ENCODE measurements at regions not wholly inside any gene's neighbourhood (a gene's known extent, or its start where the extent isn't known, plus 50 kb on each side); places are given as distances from the start of the nearest gene placed in this dataset.
"Not testable (repeated sequence)": the region's sequence is repeated elsewhere in the genome, so short reads cannot be mapped to it uniquely, and the experiment has no call there.

DNA sequence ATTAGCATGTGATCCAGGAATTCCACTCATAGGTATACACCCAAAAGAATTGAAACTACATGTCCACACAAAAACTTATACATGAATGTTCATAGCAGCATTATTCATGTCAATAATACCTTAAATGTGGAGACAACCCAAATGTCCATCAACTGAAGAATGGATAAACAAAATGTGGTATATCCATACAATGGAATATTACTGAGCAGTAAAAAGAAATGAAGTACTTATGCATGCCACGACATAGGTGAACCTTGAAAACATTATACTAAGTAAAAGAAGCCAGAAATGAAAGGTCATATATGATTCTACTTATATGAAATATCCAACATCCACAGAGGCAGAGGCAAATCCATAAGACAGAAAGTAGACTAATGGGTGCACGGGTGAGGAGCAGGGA lies 159.9 kb downstream of the UNC5CL start:
- intact Hi-C loops (cut with DNase I) = no loop called here
- H3K4me1 ChIP-seq (ENCODE audit: control insufficient read depth in 1 of 2, insufficient read depth in 2 of 2, low read length in 2 of 2) = no peaks in the 10 kb centered on the region
- no peak overlapping the region for H3K27ac ChIP-seq (ENCODE audit: low read depth in 1 of 2, low read length in 2 of 2)
- peaks cover 1% of the 10 kb centered on the region for H3K9me3 ChIP-seq (ENCODE audit: control insufficient read depth, low read length)
- H3K27me3 ChIP-seq (ENCODE audit: control insufficient read depth in 1 of 2, insufficient read depth in 2 of 2, low read length in 1 of 2) = no peaks in the 10 kb centered on the region
- H3K36me3 ChIP-seq (ENCODE audit: control insufficient read depth in 1 of 2, insufficient read depth in 2 of 2, low read length in 1 of 2) = no peaks in the 10 kb centered on the region
- DNase-seq = no peak
- H3K4me3 ChIP-seq (ENCODE audit: low read length in 2 of 2) = no peak overlapping the region
- ATAC-seq (ENCODE audit: low FRiP score) = no peak
- WGBS, 2 donors = 89 to 96% methylated on average over 2 of the region's 2 CpGs

DNA sequence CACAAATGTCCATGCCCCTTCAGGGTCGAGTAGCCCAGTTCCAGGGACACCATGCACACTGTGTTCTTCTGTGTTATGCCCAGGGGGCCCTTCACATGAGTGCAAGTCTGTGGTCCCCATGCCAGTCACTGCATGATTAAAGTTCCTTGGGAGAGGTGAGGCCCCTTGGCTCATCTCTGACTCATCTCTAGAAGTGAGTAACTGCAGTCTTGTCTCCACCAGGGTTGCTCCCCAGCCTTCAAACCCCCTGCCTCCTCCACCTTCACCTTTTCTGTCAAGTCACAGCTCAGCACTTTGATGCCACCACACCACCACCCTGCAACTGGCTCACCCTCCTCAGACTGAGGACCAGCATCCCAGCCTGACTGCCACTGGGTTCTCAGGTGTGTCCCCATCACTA lies 161.7 kb downstream of the UNC5CL start:
- no peak for ATAC-seq (ENCODE audit: low FRiP score)
- 71 to 73% methylated on average over 1 of the region's 1 CpG for WGBS, 2 donors
- H3K27me3 ChIP-seq (ENCODE audit: control insufficient read depth in 1 of 2, insufficient read depth in 2 of 2, low read length in 1 of 2) = no peaks in the 10 kb centered on the region

DNA sequence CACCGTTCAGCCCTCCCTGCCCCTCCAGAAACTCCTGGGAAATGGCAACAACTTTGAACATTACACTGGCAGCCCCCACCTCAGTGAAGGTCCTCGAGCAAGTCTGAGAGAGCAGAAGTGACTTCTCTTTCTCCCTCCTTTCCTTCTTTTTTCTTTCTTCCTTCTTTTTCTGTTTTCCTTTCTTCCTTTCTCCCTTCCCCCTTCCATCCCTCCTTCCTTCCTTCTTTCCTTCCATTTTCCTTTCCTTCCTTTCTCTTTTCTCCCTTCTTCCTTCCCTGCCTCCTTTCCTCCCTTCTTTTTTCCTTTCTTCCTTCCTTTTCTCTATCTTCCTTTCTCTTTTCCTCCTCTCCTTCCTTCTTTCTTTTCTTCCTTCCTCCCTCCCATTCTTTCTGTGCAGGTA lies 162.7 kb downstream of the UNC5CL start:
- ATAC-seq (ENCODE audit: low FRiP score) = no peak
- no peak for DNase-seq
- H3K27me3 ChIP-seq (ENCODE audit: control insufficient read depth in 1 of 2, insufficient read depth in 2 of 2, low read length in 1 of 2) = no peaks in the 10 kb centered on the region
- H3K4me3 ChIP-seq (ENCODE audit: low read length in 2 of 2) = no peak overlapping the region
- no peak overlapping the region for H3K27ac ChIP-seq (ENCODE audit: low read depth in 1 of 2, low read length in 2 of 2)
- intact Hi-C loops (cut with DNase I) = no loop called here
- H3K4me1 ChIP-seq (ENCODE audit: control insufficient read depth in 1 of 2, insufficient read depth in 2 of 2, low read length in 2 of 2) = no peaks in the 10 kb centered on the region
- peaks cover 1% of the 10 kb centered on the region for H3K9me3 ChIP-seq (ENCODE audit: control insufficient read depth, low read length)
- no peaks in the 10 kb centered on the region for H3K36me3 ChIP-seq (ENCODE audit: control insufficient read depth in 1 of 2, insufficient read depth in 2 of 2, low read length in 1 of 2)
- 65 to 67% methylated on average over 2 of the region's 2 CpGs for WGBS, 2 donors

More for the DNA sequence above, 161.7 kb downstream of the UNC5CL start:
- H3K4me1 ChIP-seq (ENCODE audit: control insufficient read depth in 1 of 2, insufficient read depth in 2 of 2, low read length in 2 of 2) = no peaks in the 10 kb centered on the region
- intact Hi-C loops (cut with DNase I) = no loop called here
- no peak overlapping the region for H3K27ac ChIP-seq (ENCODE audit: low read depth in 1 of 2, low read length in 2 of 2)
- DNase-seq = no peak
- no peak overlapping the region for H3K4me3 ChIP-seq (ENCODE audit: low read length in 2 of 2)
- H3K9me3 ChIP-seq (ENCODE audit: control insufficient read depth, low read length) = peaks cover 1% of the 10 kb centered on the region
- no peaks in the 10 kb centered on the region for H3K36me3 ChIP-seq (ENCODE audit: control insufficient read depth in 1 of 2, insufficient read depth in 2 of 2, low read length in 1 of 2)

DNA sequence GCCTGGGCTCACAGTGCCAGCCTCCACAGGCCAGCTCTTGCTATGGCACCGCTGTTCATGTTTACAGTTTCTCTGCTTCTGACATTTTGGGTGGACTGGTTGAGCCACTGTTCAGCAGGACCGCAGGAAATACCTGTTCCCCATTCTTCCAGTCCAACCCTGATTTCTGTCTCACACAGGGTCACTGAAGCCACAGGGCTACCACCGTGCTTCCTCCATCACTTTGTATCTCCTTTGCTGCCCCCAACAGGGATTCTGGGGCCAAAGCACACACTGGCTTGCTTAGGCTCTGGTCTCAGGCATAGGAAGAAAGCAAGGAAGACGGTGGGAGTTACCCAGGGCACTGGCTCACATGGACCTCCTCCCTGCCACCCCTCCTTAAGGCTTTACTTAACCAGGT lies 164.5 kb downstream of the UNC5CL start:
- Histone ChIP-seq H3K27me3 (ENCODE audit: control insufficient read depth in 1 of 2, insufficient read depth in 2 of 2, low read length in 1 of 2) (no peaks in the 10 kb centered on the region), H3K36me3 (ENCODE audit: control insufficient read depth in 1 of 2, insufficient read depth in 2 of 2, low read length in 1 of 2) (no peaks in the 10 kb centered on the region), H3K27ac (ENCODE audit: low read depth in 1 of 2, low read length in 2 of 2) (no peak overlapping the region), H3K9me3 (ENCODE audit: control insufficient read depth, low read length) (peaks cover 1% of the 10 kb centered on the region), H3K4me3 (ENCODE audit: low read length in 2 of 2) (no peak overlapping the region), H3K4me1 (ENCODE audit: control insufficient read depth in 1 of 2, insufficient read depth in 2 of 2, low read length in 2 of 2) (no peaks in the 10 kb centered on the region)
- DNase-seq = no peak
- ATAC-seq (ENCODE audit: low FRiP score) = no peak
- WGBS, 2 donors = 49 to 57% methylated on average over 4 of the region's 4 CpGs
- intact Hi-C loops (cut with DNase I) = no loop called here

DNA sequence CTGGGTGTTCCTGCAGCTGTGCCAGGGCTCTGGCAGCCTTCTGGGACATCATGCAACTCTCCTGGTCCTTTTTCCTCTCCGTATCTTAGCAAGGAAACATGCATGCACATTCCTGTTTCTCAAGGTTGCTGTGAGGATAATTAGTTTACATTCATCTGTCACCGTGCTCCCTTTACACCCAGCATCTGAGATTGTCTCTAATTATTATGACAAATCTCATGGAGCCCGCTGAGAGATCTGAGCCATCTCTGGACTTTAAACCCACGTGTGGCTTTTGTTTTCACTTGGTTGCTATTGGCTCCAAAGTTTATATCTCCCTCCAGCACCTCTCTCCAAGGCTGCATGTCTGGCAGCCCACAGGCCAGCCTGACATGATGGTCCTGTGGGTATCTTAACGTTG lies 167.6 kb downstream of the UNC5CL start:
- intact Hi-C loops (cut with DNase I) = no loop called here
- no peaks in the 10 kb centered on the region for H3K4me1 ChIP-seq (ENCODE audit: control insufficient read depth in 1 of 2, insufficient read depth in 2 of 2, low read length in 2 of 2)
- no peaks in the 10 kb centered on the region for H3K27me3 ChIP-seq (ENCODE audit: control insufficient read depth in 1 of 2, insufficient read depth in 2 of 2, low read length in 1 of 2)
- 32 to 37% methylated on average over 5 of the region's 5 CpGs for WGBS, 2 donors
- H3K27ac ChIP-seq (ENCODE audit: low read depth in 1 of 2, low read length in 2 of 2) = no peak overlapping the region
- ATAC-seq (ENCODE audit: low FRiP score) = no peak
- no peaks in the 10 kb centered on the region for H3K36me3 ChIP-seq (ENCODE audit: control insufficient read depth in 1 of 2, insufficient read depth in 2 of 2, low read length in 1 of 2)
- DNase-seq = no peak
- peaks cover 1% of the 10 kb centered on the region for H3K9me3 ChIP-seq (ENCODE audit: control insufficient read depth, low read length)
- no peak overlapping the region for H3K4me3 ChIP-seq (ENCODE audit: low read length in 2 of 2)

DNA sequence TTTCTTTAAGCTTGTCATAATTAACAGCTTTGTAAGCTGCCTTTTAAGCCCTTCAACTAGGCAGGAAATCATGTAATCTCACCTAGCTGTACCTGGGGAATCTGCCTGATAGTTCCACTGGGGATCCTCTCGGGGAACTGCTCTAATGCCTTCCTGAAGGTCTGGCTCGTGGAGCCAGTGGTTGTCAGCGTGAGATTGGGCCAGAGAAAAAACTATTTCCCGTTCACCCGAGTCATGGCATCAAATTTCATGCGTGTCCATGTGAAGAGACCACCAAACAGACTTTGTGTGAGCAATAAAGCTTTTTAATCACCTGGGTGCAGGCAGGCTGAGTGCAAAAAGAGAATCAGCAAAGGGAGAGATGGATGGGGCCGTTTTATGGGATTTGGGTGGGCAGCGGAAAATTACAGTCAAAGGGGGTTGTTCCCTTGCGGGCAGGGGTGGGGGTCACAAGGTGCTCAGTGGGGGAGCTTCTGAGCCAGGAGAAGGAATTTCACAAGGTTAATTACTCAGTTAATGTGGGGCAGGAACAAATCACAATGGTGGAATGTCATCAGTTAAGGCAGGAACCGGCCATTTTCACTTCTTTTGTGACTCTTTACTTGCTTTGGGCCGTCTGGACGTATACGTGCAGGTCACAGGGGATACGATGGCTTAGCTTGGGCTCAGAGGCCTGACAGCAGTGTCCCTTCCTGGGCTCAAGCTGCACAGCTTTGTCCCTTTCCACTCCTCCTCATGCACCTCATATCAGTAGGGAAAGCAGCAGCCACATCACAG lies 170.7 kb downstream of the UNC5CL start:
- 84 to 86% methylated on average over 14 of the region's 14 CpGs for WGBS, 2 donors
- ATAC-seq (ENCODE audit: low FRiP score); DNase-seq; H3K9me3 ChIP-seq (ENCODE audit: control insufficient read depth, low read length); H3K4me3 ChIP-seq (ENCODE audit: low read length in 2 of 2); intact Hi-C loops (cut with DNase I); H3K27me3 ChIP-seq (ENCODE audit: control insufficient read depth in 1 of 2, insufficient read depth in 2 of 2, low read length in 1 of 2); H3K36me3 ChIP-seq (ENCODE audit: control insufficient read depth in 1 of 2, insufficient read depth in 2 of 2, low read length in 1 of 2); H3K27ac ChIP-seq (ENCODE audit: low read depth in 1 of 2, low read length in 2 of 2); H3K4me1 ChIP-seq (ENCODE audit: control insufficient read depth in 1 of 2, insufficient read depth in 2 of 2, low read length in 2 of 2): not testable (repeated sequence)

DNA sequence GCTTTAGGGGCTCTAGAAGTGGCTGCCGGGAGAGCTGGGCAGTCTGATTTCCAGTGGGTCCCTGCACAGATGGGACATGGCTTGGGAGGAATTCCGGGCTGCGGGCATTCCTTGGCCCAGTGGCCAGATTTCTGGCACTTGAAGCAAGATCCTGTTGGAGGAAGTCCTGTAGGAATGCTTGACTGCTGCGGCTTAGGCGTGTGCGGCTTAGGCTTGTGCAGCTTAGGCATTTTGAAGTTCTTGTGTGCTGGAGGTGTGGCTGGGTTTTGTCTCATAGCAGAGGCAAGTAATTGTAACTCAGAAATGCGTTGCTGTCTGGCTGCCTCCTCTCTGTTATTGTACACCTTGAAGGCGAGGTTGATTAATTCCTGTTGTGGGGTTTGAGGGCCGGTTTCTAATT lies 171.5 kb downstream of the UNC5CL start:
- H3K9me3 ChIP-seq (ENCODE audit: control insufficient read depth, low read length); H3K4me3 ChIP-seq (ENCODE audit: low read length in 2 of 2); intact Hi-C loops (cut with DNase I); DNase-seq; H3K36me3 ChIP-seq (ENCODE audit: control insufficient read depth in 1 of 2, insufficient read depth in 2 of 2, low read length in 1 of 2); H3K4me1 ChIP-seq (ENCODE audit: control insufficient read depth in 1 of 2, insufficient read depth in 2 of 2, low read length in 2 of 2); H3K27ac ChIP-seq (ENCODE audit: low read depth in 1 of 2, low read length in 2 of 2); H3K27me3 ChIP-seq (ENCODE audit: control insufficient read depth in 1 of 2, insufficient read depth in 2 of 2, low read length in 1 of 2); ATAC-seq (ENCODE audit: low FRiP score): not testable (repeated sequence)
- 61 to 64% methylated on average over 9 of the region's 9 CpGs for WGBS, 2 donors

DNA sequence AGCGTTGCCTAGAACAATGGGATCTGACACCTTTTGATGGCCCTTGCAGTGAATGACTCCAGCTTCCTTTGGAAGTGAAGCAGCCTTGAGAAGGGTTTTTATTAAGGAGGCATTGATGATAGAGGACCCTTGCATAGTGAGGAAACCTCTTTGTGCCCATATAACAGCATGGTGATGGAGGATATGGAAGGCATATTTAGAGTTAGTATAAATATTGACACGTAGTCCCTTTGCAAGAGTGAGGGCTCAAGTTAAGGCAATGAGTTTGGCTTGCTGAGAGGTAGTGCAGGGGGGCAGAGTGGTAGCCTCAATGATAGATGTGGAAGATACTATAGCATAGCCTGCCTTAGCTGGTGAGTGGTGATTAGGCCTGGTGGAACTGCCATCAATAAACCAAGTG lies 173.8 kb downstream of the UNC5CL start:
- WGBS, 2 donors = 85 to 88% methylated on average over 2 of the region's 2 CpGs
- H3K27me3 ChIP-seq (ENCODE audit: control insufficient read depth in 1 of 2, insufficient read depth in 2 of 2, low read length in 1 of 2); H3K4me1 ChIP-seq (ENCODE audit: control insufficient read depth in 1 of 2, insufficient read depth in 2 of 2, low read length in 2 of 2); intact Hi-C loops (cut with DNase I); DNase-seq; H3K36me3 ChIP-seq (ENCODE audit: control insufficient read depth in 1 of 2, insufficient read depth in 2 of 2, low read length in 1 of 2); ATAC-seq (ENCODE audit: low FRiP score); H3K9me3 ChIP-seq (ENCODE audit: control insufficient read depth, low read length); H3K27ac ChIP-seq (ENCODE audit: low read depth in 1 of 2, low read length in 2 of 2); H3K4me3 ChIP-seq (ENCODE audit: low read length in 2 of 2): not testable (repeated sequence)

DNA sequence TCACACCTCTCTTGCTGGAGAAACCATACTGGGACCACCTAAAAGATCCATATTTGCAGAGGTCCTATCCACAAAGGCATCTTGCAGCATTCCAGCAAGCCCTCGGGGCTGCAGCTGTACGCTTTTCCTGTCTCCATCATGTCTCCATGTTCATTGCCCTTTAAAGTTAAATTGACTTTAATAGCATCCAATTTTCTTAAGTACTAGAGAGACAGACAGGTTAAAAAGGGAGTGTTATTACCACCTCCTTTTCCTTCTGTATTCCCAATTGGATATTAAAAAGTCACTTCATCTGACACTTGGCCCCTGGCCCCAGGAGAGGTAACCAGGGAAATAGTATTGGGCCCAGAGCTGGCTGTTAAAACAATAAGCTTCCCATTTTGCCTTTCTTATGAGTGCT lies 178.6 kb downstream of the UNC5CL start:
- Histone ChIP-seq H3K27ac (ENCODE audit: low read depth in 1 of 2, low read length in 2 of 2) (no peak overlapping the region), H3K4me3 (ENCODE audit: low read length in 2 of 2) (no peak overlapping the region), H3K9me3 (ENCODE audit: control insufficient read depth, low read length) (peaks cover 4% of the 10 kb centered on the region), H3K4me1 (ENCODE audit: control insufficient read depth in 1 of 2, insufficient read depth in 2 of 2, low read length in 2 of 2) (no peaks in the 10 kb centered on the region), H3K36me3 (ENCODE audit: control insufficient read depth in 1 of 2, insufficient read depth in 2 of 2, low read length in 1 of 2) (no peaks in the 10 kb centered on the region), H3K27me3 (ENCODE audit: control insufficient read depth in 1 of 2, insufficient read depth in 2 of 2, low read length in 1 of 2) (no peaks in the 10 kb centered on the region)
- ATAC-seq (ENCODE audit: low FRiP score) = no peak
- WGBS, 2 donors = 55 to 58% methylated on average over 2 of the region's 2 CpGs
- DNase-seq = no peak
- intact Hi-C loops (cut with DNase I) = no loop called here

Data from aorta (tissue), 5 donors.